Activated CD8-positive, alpha-beta T cell treated with anti-CD3 and anti-CD28 coated beads for 36 hours (primary cell): ENCODE measurements at regions not wholly inside any gene's neighbourhood (a gene's known extent, or its start where the extent isn't known, plus 50 kb on each side); places are given as distances from the start of the nearest gene placed in this dataset.

Source experiments
- ATAC-seq: fragments of 200-7000 bp; cut with Tn5 transposase; one replicate; pipeline ENCODE4 v1.10.0; 2021; ENCODE audit warnings: mild to moderate bottlenecking, moderate library complexity
- CTCF ChIA-PET: fragments of 350-600 bp; sonication (Branson Sonifier 250); formaldehyde crosslinking; loops from one replicate; lab custom pipeline; 2021; ENCODE audit warnings: antibody characterized with exemption; lab: Charles Lee
- POLR2A ChIA-PET: fragments of 350-600 bp; sonication (Branson Sonifier 250); formaldehyde crosslinking; loops from one replicate; lab custom pipeline; 2021; ENCODE audit warnings: antibody characterized with exemption; lab: Charles Lee
- DNase-seq: peaks from one replicate; pipeline ENCODE4 v3.0.0-alpha.2; 2020
- H3K27ac Mint-ChIP-seq: one replicate; pipeline ENCODE4 v1.8.0; 2021; ENCODE audit warnings: mild to moderate bottlenecking, mixed read lengths
- H3K27me3 Mint-ChIP-seq: one replicate; pipeline ENCODE4 v1.8.0; 2021; ENCODE audit warnings: mixed read lengths
- H3K36me3 Mint-ChIP-seq: one replicate; pipeline ENCODE4 v1.8.0; 2021; ENCODE audit warnings: low read depth, mixed read lengths
- H3K4me1 Mint-ChIP-seq: one replicate; pipeline ENCODE4 v1.8.0; 2021; ENCODE audit warnings: low read depth, mixed read lengths
- H3K4me3 Mint-ChIP-seq: one replicate; pipeline ENCODE4 v1.8.0; 2021; ENCODE audit warnings: mild to moderate bottlenecking, moderate library complexity, mixed read lengths
- H3K9me3 Mint-ChIP-seq: one replicate; pipeline ENCODE4 v1.8.0; 2021; ENCODE audit warnings: mixed read lengths
- intact Hi-C: fragments of 100-400 bp; cut with micrococcal nuclease; formaldehyde crosslinking; loops from one replicate; pipeline ENCODE4 v1.10.0; 2022
- TF ChIP-seq, protein P1 (sequence below): fragments of 200-600 bp; IDR thresholded peaks from one replicate; pipeline ENCODE4 v1.8.0; 2022; ENCODE audit warnings: antibody characterized with exemption, mild to moderate bottlenecking

DNA sequence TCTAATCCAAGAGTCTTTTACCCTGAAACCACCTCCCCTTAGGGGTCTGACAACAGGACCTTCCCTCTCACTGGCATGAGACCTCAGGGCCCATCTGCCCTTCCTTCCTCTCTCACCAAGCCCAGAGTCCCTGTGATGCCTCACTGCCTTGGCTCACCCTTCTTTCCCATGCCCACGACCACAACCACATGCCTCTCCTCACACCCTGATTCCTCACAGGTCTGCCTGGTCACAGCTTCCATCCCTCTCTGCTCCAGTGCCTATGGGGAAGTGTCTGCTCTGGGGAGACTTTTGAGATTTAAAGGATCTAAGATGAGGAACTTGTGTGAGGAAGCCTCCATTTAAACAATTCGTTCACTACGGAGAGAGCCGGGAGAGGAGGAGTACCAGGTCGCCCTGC, 98.9 kb upstream of the SH3BP4 start:
- intact Hi-C loops: no loop called here
- H3K36me3 Mint-ChIP-seq: no peaks in the 10 kb centered on the region
- no peak overlapping the region for H3K4me3 Mint-ChIP-seq
- DNase-seq: no peak
- H3K9me3 Mint-ChIP-seq: no peaks in the 10 kb centered on the region
- ChIA-PET CTCF (no interaction called here), POLR2A (no interaction called here)
- no peak overlapping the region for H3K27ac Mint-ChIP-seq
- H3K27me3 Mint-ChIP-seq: peaks cover 3% of the 10 kb centered on the region
- no peak for ATAC-seq
- no peaks in the 10 kb centered on the region for H3K4me1 Mint-ChIP-seq
- TF ChIP-seq, protein P1, sequence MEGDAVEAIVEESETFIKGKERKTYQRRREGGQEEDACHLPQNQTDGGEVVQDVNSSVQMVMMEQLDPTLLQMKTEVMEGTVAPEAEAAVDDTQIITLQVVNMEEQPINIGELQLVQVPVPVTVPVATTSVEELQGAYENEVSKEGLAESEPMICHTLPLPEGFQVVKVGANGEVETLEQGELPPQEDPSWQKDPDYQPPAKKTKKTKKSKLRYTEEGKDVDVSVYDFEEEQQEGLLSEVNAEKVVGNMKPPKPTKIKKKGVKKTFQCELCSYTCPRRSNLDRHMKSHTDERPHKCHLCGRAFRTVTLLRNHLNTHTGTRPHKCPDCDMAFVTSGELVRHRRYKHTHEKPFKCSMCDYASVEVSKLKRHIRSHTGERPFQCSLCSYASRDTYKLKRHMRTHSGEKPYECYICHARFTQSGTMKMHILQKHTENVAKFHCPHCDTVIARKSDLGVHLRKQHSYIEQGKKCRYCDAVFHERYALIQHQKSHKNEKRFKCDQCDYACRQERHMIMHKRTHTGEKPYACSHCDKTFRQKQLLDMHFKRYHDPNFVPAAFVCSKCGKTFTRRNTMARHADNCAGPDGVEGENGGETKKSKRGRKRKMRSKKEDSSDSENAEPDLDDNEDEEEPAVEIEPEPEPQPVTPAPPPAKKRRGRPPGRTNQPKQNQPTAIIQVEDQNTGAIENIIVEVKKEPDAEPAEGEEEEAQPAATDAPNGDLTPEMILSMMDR: no peak

DNA sequence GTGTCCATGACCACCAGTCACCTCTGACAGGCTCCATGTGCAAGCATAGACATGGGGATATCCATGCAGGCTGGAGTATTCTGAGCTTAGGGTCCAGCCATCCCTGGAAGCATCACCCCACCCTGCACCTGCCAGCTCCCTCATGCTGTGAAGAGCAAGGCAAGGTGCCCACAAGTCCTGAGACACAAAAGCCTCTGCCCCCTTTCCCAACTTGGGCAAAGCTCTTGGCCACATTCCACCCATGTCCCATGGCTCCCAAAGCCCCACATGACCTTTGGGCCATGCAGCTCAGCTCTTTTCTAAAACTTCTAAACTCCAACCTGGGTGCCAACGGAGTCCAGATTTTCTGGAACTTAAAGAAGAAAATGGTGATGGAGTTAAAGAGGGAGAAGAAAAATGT, 99.8 kb upstream of the SH3BP4 start:
- Mint-ChIP-seq H3K36me3 (no peaks in the 10 kb centered on the region), H3K9me3 (no peaks in the 10 kb centered on the region), H3K27ac (no peak overlapping the region), H3K4me3 (no peak overlapping the region), H3K27me3 (peaks cover 5% of the 10 kb centered on the region), H3K4me1 (no peaks in the 10 kb centered on the region)
- ATAC-seq (no peak), DNase-seq (no peak)
- intact Hi-C loops: no loop called here
- POLR2A ChIA-PET: no interaction called here
- CTCF ChIA-PET: no interaction called here
- TF ChIP-seq, protein P1: no peak

DNA sequence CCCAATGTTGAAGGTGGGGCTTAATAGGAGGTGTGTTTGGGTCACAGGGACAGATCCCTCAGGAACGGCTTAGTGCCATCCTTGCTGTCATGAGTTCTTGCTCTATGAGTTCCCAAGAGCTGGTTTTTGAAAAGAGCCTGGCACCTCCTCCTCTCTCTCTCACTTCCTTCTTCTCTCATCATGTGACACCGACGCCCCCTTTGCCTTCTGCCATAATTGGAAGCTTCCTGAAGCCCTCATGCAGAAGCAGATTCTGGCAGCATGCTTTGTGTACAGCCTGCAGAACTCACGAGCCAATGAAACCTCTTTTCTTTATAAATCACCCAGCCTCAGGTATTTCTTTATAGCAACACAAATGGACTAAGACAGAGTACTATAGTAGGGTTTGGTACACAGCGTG, 100.4 kb upstream of the SH3BP4 start:
- TF ChIP-seq, protein P1: no peak
- no peak for ATAC-seq
- intact Hi-C loops: no loop called here

GRCh38 chr2:234850818-234851217, 101.0 kb upstream of the SH3BP4 start:
- ATAC-seq (no peak), DNase-seq (no peak)
- TF ChIP-seq, protein P1: no peak
- POLR2A ChIA-PET: no interaction called here
- H3K27ac Mint-ChIP-seq: no peak overlapping the region
- no peaks in the 10 kb centered on the region for H3K9me3 Mint-ChIP-seq
- intact Hi-C loops: no loop called here
- peaks cover 5% of the 10 kb centered on the region for H3K27me3 Mint-ChIP-seq
- H3K4me3 Mint-ChIP-seq: no peak overlapping the region
- no peaks in the 10 kb centered on the region for H3K36me3 Mint-ChIP-seq
- H3K4me1 Mint-ChIP-seq: no peaks in the 10 kb centered on the region
- CTCF ChIA-PET: interaction anchor here (0.7 to 1.3 kb wide), 2 partner anchors 13 to 106 kb away, joined by 3 to 4 read pairs; no protein-coding TSS in a partner anchor

More for the DNA sequence above, 100.4 kb upstream of the SH3BP4 start:
- no peaks in the 10 kb centered on the region for H3K36me3 Mint-ChIP-seq
- H3K4me1 Mint-ChIP-seq: no peaks in the 10 kb centered on the region
- H3K27ac Mint-ChIP-seq: no peak overlapping the region
- H3K4me3 Mint-ChIP-seq: no peak overlapping the region
- peaks cover 5% of the 10 kb centered on the region for H3K27me3 Mint-ChIP-seq
- no peak for DNase-seq
- H3K9me3 Mint-ChIP-seq: no peaks in the 10 kb centered on the region
- ChIA-PET POLR2A (no interaction called here), CTCF (no interaction called here)

DNA sequence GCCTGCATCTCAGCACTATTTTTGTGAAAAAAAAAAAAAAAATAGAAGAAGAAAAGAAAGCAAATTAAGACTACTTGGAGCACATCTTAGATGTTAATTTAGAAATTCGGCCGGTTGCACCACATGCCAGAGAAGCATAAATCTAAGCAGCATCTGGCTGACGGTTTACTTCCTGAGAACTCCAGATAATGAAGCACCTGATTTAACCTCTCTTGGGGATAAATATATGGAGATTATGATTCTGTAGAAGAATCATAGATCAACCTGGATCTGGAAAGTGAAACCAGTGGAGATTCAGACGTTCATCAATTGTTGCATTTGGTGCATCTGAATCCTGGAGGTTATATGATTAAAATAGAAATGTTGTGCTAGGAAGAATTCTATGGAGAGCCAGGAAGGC, 102.1 kb upstream of the SH3BP4 start:
- no peak for ATAC-seq
- Mint-ChIP-seq H3K27me3 (peaks cover 6% of the 10 kb centered on the region), H3K36me3 (no peaks in the 10 kb centered on the region), H3K9me3 (no peaks in the 10 kb centered on the region), H3K4me1 (no peaks in the 10 kb centered on the region), H3K4me3 (no peak overlapping the region), H3K27ac (no peak overlapping the region)
- CTCF ChIA-PET: interaction anchor here (1.3 kb wide), 1 partner anchor 14 kb away, joined by 3 read pairs; no protein-coding TSS in a partner anchor
- POLR2A ChIA-PET: no interaction called here
- intact Hi-C loops: no loop called here
- DNase-seq: no peak
- TF ChIP-seq, protein P1: no peak
